ENCODE measurements at regions not wholly inside any gene's neighbourhood (a gene's known extent, or its start where the extent isn't known, plus 50 kb on each side); places are given as distances from the start of the nearest gene placed in this dataset.

- no peak for TF ChIP-seq CTCF (IDR thresholded peaks at IDR 0.05; ENCODE audit: low read length)
- no peak for TF ChIP-seq EZH2 (optimal IDR thresholded peaks at IDR 0.05; ENCODE audit: low read depth, low read length)
Measured at GRCh38 chr4:15299627-15300026, 128.2 kb upstream of the C1QTNF7 start.
